ENCODE measurements at regions not wholly inside any gene's neighbourhood (a gene's known extent, or its start where the extent isn't known, plus 50 kb on each side); places are given as distances from the start of the nearest gene placed in this dataset.

GRCh38 chr12:87094356-87094755, 838.2 kb upstream of the MGAT4C start:
- no peaks in the 10 kb centered on the region for H3K4me1 ChIP-seq
- H3K27ac ChIP-seq = no peak overlapping the region
- no peaks in the 10 kb centered on the region for H3K36me3 ChIP-seq
- TF ChIP-seq POLR2A (IDR thresholded peaks at IDR 0.05) (no peak), CTCF (IDR thresholded peaks at IDR 0.05) (no peak), EP300 (IDR thresholded peaks at IDR 0.05) (no peak), POLR2AphosphoS5 (IDR thresholded peaks at IDR 0.05) (no peak)
- peaks cover 0 to 4% (median 0%) of the 10 kb centered on the region in 4 donors for H3K9me3 ChIP-seq
- no peak overlapping the region for H3K4me3 ChIP-seq
- intact Hi-C loops (cut with DNase I) = no loop called here
- H3K27me3 ChIP-seq = no peaks in the 10 kb centered on the region
- WGBS, 2 donors = 83 to 84% methylated on average over 3 of the region's 3 CpGs
- no peak for DNase-seq

DNA sequence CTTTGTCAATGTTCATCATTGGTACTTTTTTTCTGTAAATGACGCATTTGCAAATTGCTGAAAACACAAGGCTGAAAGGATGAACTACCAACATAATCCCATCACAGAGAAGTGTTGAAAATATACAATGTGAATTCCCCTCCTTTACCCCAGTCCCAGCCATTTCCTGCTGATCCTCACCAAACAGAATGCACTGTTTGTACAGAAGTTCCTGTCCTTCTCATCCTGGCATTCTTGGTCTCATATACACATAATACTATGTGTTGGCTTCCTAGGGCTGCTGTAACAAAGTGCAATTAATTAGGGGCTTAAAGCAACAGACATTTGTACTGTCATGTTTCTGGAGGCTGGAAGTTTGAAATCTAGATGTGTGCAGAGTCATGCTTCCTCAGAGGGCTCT, 836.2 kb upstream of the MGAT4C start:
- no peak for TF ChIP-seq POLR2A (IDR thresholded peaks at IDR 0.05)
- no peak for TF ChIP-seq CTCF (IDR thresholded peaks at IDR 0.05)
- no peak for TF ChIP-seq POLR2AphosphoS5 (IDR thresholded peaks at IDR 0.05)
- no peak for TF ChIP-seq EP300 (IDR thresholded peaks at IDR 0.05)
- no peaks in the 10 kb centered on the region for H3K4me1 ChIP-seq
- DNase-seq = no peak
- intact Hi-C loops (cut with DNase I) = no loop called here
- 90 to 94% methylated on average over 1 of the region's 1 CpG for WGBS, 2 donors
- H3K9me3 ChIP-seq = no peaks in the 10 kb centered on the region
- no peak overlapping the region for H3K27ac ChIP-seq
- no peak overlapping the region for H3K4me3 ChIP-seq
- no peaks in the 10 kb centered on the region for H3K27me3 ChIP-seq
- H3K36me3 ChIP-seq = no peaks in the 10 kb centered on the region

DNA sequence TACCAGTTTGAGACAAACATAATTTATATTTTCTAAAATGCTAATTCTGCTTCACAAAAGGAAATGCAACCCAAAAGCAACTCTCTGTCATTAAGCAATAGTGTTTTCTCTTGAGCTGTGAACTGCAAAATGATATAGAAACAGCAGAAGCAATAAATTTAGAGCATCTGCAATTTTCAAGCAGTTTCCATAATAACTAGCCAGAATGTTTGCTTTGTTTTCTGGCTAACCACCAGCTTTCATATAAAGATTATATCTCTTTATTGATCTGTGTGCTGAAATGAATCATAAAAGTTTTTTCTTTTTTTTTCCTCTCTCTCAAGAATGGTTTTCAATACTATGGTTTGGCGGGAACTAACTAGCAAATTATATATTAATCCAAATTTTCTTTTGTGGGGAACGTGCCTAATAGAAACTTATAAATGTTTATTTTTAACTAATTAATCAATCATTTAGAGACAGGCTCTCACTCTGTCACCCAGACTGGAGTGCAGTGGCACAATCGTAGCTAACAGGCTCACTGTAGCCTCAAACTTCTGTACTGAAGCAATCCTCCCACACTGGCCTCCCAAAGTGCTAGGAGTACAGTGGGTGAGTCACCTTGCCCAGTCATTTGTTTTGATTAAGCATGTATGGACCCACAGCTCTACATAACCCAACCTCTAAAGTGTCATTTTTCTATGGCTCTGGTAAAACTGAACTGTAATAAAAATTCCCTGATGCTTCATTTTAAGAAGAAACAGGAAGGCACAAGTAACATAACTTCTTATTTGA, 830.1 kb upstream of the MGAT4C start:
- intact Hi-C loops (cut with DNase I) = no loop called here
- H3K27me3 ChIP-seq = no peaks in the 10 kb centered on the region
- WGBS, 2 donors = 23 to 65% methylated on average over 3 of the region's 3 CpGs
- DNase-seq = no peak
- H3K4me1 ChIP-seq = no peaks in the 10 kb centered on the region
- TF ChIP-seq POLR2AphosphoS5 (IDR thresholded peaks at IDR 0.05) = no peak
- TF ChIP-seq EP300 (IDR thresholded peaks at IDR 0.05) = no peak
- TF ChIP-seq CTCF (IDR thresholded peaks at IDR 0.05) = no peak
- TF ChIP-seq POLR2A (IDR thresholded peaks at IDR 0.05) = no peak
- H3K9me3 ChIP-seq = no peaks in the 10 kb centered on the region
- no peak overlapping the region for H3K27ac ChIP-seq
- no peak overlapping the region for H3K4me3 ChIP-seq
- H3K36me3 ChIP-seq = no peaks in the 10 kb centered on the region

GRCh38 chr12:87085286-87085685, 829.1 kb upstream of the MGAT4C start:
- intact Hi-C loops (cut with DNase I) = no loop called here
- no peak for DNase-seq
- Histone ChIP-seq H3K4me3 (no peak overlapping the region), H3K36me3 (no peaks in the 10 kb centered on the region), H3K9me3 (no peaks in the 10 kb centered on the region), H3K27me3 (no peaks in the 10 kb centered on the region), H3K27ac (no peak overlapping the region), H3K4me1 (no peaks in the 10 kb centered on the region)
- TF ChIP-seq CTCF (IDR thresholded peaks at IDR 0.05) (no peak), EP300 (IDR thresholded peaks at IDR 0.05) (no peak), POLR2A (IDR thresholded peaks at IDR 0.05) (no peak), POLR2AphosphoS5 (IDR thresholded peaks at IDR 0.05) (no peak)

DNA sequence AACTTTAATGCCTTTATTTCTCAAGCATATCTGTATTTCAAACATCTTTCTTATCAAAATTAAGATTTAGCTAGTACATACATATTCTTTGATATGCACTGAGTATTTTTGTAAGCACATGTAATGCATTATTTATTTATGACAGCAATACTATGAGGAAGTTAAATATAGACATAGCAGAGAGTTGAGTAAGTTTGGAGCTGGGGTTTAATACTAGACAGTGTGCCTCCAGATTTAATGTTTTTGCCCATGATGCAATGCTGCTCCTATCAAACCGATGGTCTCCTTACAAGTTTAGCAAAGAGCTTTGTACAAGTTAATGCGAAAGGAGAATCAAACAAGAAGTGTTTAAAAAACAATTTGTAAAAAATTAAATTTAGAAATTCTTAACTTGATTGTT, 826.6 kb upstream of the MGAT4C start:
- H3K4me3 ChIP-seq = no peak overlapping the region
- intact Hi-C loops (cut with DNase I) = no loop called here

More for the DNA sequence above, 826.6 kb upstream of the MGAT4C start:
- WGBS, 2 donors = 90 to 91% methylated on average over 2 of the region's 2 CpGs
- Histone ChIP-seq H3K27me3 (no peaks in the 10 kb centered on the region), H3K4me1 (no peaks in the 10 kb centered on the region), H3K36me3 (no peaks in the 10 kb centered on the region), H3K27ac (no peak overlapping the region), H3K9me3 (no peaks in the 10 kb centered on the region)
- no peak for DNase-seq
- TF ChIP-seq POLR2AphosphoS5 (IDR thresholded peaks at IDR 0.05) = no peak
- TF ChIP-seq CTCF (IDR thresholded peaks at IDR 0.05) = no peak
- TF ChIP-seq EP300 (IDR thresholded peaks at IDR 0.05) = no peak
- TF ChIP-seq POLR2A (IDR thresholded peaks at IDR 0.05) = no peak
